ENCODE measurements at regions not wholly inside any gene's neighbourhood (a gene's known extent, or its start where the extent isn't known, plus 50 kb on each side); places are given as distances from the start of the nearest gene placed in this dataset.

GRCh38 chr3:176932433-176932832 is 264.8 kb downstream of the TBL1XR1 start:
- H3K27me3 ChIP-seq (ENCODE audit: insufficient read depth, poor library complexity, severe bottlenecking): no peaks in the 10 kb centered on the region
- H3K4me3 ChIP-seq (replicated peaks; ENCODE audit: insufficient read depth, low read length): no peak overlapping the region
- DNase-seq (ENCODE audit: low read depth in 1 of 2, low spot score in 1 of 2): no peak
- TF ChIP-seq, protein P1, sequence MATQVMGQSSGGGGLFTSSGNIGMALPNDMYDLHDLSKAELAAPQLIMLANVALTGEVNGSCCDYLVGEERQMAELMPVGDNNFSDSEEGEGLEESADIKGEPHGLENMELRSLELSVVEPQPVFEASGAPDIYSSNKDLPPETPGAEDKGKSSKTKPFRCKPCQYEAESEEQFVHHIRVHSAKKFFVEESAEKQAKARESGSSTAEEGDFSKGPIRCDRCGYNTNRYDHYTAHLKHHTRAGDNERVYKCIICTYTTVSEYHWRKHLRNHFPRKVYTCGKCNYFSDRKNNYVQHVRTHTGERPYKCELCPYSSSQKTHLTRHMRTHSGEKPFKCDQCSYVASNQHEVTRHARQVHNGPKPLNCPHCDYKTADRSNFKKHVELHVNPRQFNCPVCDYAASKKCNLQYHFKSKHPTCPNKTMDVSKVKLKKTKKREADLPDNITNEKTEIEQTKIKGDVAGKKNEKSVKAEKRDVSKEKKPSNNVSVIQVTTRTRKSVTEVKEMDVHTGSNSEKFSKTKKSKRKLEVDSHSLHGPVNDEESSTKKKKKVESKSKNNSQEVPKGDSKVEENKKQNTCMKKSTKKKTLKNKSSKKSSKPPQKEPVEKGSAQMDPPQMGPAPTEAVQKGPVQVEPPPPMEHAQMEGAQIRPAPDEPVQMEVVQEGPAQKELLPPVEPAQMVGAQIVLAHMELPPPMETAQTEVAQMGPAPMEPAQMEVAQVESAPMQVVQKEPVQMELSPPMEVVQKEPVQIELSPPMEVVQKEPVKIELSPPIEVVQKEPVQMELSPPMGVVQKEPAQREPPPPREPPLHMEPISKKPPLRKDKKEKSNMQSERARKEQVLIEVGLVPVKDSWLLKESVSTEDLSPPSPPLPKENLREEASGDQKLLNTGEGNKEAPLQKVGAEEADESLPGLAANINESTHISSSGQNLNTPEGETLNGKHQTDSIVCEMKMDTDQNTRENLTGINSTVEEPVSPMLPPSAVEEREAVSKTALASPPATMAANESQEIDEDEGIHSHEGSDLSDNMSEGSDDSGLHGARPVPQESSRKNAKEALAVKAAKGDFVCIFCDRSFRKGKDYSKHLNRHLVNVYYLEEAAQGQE (IDR thresholded peaks at IDR 0.05; ENCODE audit: insufficient replicate concordance, low read depth): no peak
- no peak for TF ChIP-seq POLR2AphosphoS5 (IDR thresholded peaks at IDR 0.05; ENCODE audit: low read depth)
- TF ChIP-seq, protein P2, sequence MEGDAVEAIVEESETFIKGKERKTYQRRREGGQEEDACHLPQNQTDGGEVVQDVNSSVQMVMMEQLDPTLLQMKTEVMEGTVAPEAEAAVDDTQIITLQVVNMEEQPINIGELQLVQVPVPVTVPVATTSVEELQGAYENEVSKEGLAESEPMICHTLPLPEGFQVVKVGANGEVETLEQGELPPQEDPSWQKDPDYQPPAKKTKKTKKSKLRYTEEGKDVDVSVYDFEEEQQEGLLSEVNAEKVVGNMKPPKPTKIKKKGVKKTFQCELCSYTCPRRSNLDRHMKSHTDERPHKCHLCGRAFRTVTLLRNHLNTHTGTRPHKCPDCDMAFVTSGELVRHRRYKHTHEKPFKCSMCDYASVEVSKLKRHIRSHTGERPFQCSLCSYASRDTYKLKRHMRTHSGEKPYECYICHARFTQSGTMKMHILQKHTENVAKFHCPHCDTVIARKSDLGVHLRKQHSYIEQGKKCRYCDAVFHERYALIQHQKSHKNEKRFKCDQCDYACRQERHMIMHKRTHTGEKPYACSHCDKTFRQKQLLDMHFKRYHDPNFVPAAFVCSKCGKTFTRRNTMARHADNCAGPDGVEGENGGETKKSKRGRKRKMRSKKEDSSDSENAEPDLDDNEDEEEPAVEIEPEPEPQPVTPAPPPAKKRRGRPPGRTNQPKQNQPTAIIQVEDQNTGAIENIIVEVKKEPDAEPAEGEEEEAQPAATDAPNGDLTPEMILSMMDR (IDR thresholded peaks at IDR 0.05; ENCODE audit: insufficient read depth, low read length): no peak
- TF ChIP-seq GABPA (IDR thresholded peaks at IDR 0.05; ENCODE audit: low read depth): no peak
- no peak for TF ChIP-seq SPI1 (IDR thresholded peaks at IDR 0.05; ENCODE audit: borderline replicate concordance, low read depth)
- no peak overlapping the region for H3K27ac ChIP-seq (replicated peaks)

GRCh38 chr3:176931991-176932390 is 265.3 kb downstream of the TBL1XR1 start:
- Histone ChIP-seq H3K27ac (replicated peaks) (no peak overlapping the region), H3K4me3 (replicated peaks; ENCODE audit: insufficient read depth, low read length) (no peak overlapping the region), H3K27me3 (ENCODE audit: insufficient read depth, poor library complexity, severe bottlenecking) (no peaks in the 10 kb centered on the region)
- TF ChIP-seq, protein P1 (IDR thresholded peaks at IDR 0.05; ENCODE audit: insufficient replicate concordance, low read depth): no peak
- TF ChIP-seq SPI1 (IDR thresholded peaks at IDR 0.05; ENCODE audit: borderline replicate concordance, low read depth) (no peak), GABPA (IDR thresholded peaks at IDR 0.05; ENCODE audit: low read depth) (no peak), POLR2AphosphoS5 (IDR thresholded peaks at IDR 0.05; ENCODE audit: low read depth) (no peak)
- TF ChIP-seq, protein P2 (IDR thresholded peaks at IDR 0.05; ENCODE audit: insufficient read depth, low read length): no peak
- DNase-seq (ENCODE audit: low read depth in 1 of 2, low spot score in 1 of 2): no peak

GRCh38 chr3:176930942-176931341 is 266.3 kb downstream of the TBL1XR1 start:
- DNase-seq (ENCODE audit: low read depth in 1 of 2, low spot score in 1 of 2): no peak
- Histone ChIP-seq H3K27me3 (ENCODE audit: insufficient read depth, poor library complexity, severe bottlenecking) (peaks cover 3% of the 10 kb centered on the region), H3K4me3 (replicated peaks; ENCODE audit: insufficient read depth, low read length) (no peak overlapping the region), H3K27ac (replicated peaks) (no peak overlapping the region)
- TF ChIP-seq GABPA (IDR thresholded peaks at IDR 0.05; ENCODE audit: low read depth): no peak
- TF ChIP-seq, protein P2 (IDR thresholded peaks at IDR 0.05; ENCODE audit: insufficient read depth, low read length): no peak
- no peak for TF ChIP-seq SPI1 (IDR thresholded peaks at IDR 0.05; ENCODE audit: borderline replicate concordance, low read depth)
- TF ChIP-seq, protein P1 (IDR thresholded peaks at IDR 0.05; ENCODE audit: insufficient replicate concordance, low read depth): no peak
- no peak for TF ChIP-seq POLR2AphosphoS5 (IDR thresholded peaks at IDR 0.05; ENCODE audit: low read depth)
